GM12892 (cell line): ENCODE measurements at regions not wholly inside any gene's neighbourhood (a gene's known extent, or its start where the extent isn't known, plus 50 kb on each side); places are given as distances from the start of the nearest gene placed in this dataset.

Experiments
- POLR2A ChIP-seq: IDR thresholded peaks from 2 replicates; pipeline ENCODE4 v1.6.1; 2011; ENCODE audit warnings: low read depth, low read length, control low read depth
- POLR2AphosphoS5 ChIP-seq: IDR thresholded peaks from 2 replicates; pipeline ENCODE4 v1.6.1; 2011; ENCODE audit warnings: low read depth, low read length, control low read depth
- TAF1 ChIP-seq: IDR thresholded peaks from 2 replicates; pipeline ENCODE4 v1.6.1; 2011; ENCODE audit warnings: low read depth, mild to moderate bottlenecking, control low read depth, low read length, borderline replicate concordance

GRCh38 chr14:48429512-48429911 is 754.1 kb upstream of the MDGA2 start:
- TF ChIP-seq POLR2AphosphoS5, result no peak
- no peak for TF ChIP-seq POLR2A
- no peak for TF ChIP-seq TAF1
